HL-60 (cell line): ENCODE measurements at regions not wholly inside any gene's neighbourhood (a gene's known extent, or its start where the extent isn't known, plus 50 kb on each side); places are given as distances from the start of the nearest gene placed in this dataset.
"Not testable (repeated sequence)": the region's sequence is repeated elsewhere in the genome, so short reads cannot be mapped to it uniquely, and the experiment has no call there.

Experiments used
- DNase-seq, 2 experiments: peaks; one replicate each; pipeline ENCODE4 v3.0.0-alpha.2; 2010 to 2020; ENCODE audit warnings: low read depth in 1 of 2, low spot score in 1 of 2
- H3K27ac ChIP-seq: fragments of 250-450 bp; sonication (Bioruptor Pico); replicated peaks from 2 replicates; pipeline ENCODE4 v1.5.1; 2020; ENCODE audit warnings: mild to moderate bottlenecking, moderate library complexity
- H3K27me3 ChIP-seq: fragments of 250-450 bp; sonication (Bioruptor Pico); 2 replicates; pipeline ENCODE4 v1.5.1; 2021; ENCODE audit warnings: mild to moderate bottlenecking, moderate library complexity; ENCODE audit not compliant: insufficient read depth, poor library complexity, severe bottlenecking
- H3K4me3 ChIP-seq: replicated peaks from 2 replicates; pipeline ENCODE4 v1.5.1; 2011; ENCODE audit warnings: mild to moderate bottlenecking, control low read depth, low read length; ENCODE audit not compliant: insufficient read depth
- SPI1 ChIP-seq: IDR thresholded peaks from 2 replicates; pipeline ENCODE4 v1.6.1; 2012; ENCODE audit warnings: low read depth, mild to moderate bottlenecking, borderline replicate concordance

DNA sequence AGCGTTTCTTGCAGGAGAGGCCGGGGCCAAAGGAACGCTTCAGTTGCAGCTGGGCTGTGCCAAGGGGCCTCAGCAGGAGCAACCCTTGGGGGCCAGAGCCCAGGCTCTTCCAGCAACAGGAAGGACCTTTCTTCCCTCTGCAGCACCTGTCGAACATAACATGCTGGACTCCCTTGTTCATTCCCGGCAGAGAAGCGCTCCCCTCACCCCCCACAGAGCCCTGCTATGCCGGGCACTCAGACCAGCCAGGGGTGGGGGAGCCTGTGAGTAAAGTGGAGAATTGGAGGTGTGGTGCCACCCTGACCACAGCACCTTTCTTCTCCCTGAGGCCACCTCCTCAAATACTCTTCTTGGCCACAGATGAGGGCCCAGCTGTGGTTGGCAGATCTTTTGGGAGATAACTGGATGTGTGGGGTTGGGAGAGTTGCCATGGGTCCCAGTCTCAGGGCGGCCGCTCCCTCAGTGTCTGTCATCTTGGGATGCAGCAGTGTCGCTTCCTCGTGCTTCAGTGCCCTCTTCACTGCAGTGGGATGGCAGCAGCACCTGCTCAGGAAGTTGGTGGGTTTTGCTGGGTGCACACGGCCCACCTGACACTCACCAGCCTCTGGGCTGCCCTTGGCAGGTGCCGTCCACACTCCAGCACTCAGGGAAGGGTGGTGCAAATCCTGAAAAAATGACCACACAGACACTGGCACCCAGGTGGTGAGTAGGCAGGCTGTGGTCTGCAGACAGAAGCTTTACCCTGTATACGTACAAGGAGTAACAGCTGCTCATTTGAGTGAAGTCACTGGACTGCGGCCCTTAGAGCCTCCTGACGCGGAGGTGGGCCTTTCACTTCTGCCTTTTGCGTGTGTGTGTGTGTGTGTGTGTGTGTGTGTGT lies 67.5 kb downstream of the NPIPB11 start:
- not testable (repeated sequence) for H3K27ac ChIP-seq, H3K4me3 ChIP-seq, DNase-seq, H3K27me3 ChIP-seq

DNA sequence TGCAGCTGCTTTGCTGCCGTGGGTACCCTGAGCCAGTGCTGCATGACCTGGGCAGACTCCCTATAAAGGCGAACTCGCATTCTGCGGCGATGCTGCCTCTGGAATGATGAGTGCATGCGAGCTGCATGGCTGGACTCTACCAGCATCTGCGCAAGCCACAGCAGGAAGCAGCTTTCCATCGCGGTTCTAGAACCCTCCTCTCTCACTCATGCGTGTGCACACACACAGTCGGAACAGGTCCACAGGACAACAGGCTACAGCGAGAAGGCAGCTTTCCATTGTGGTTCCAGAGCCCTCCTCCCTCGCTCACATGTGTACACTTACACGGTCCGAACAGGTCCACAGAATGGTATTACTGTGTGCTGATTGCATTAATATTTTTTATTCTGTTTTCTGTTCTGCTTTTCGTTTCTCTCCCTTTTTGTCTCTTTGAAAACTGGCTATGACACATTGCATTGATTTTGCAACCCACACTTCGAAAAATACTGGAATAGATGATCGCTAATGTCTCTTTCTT lies 69.1 kb downstream of the NPIPB11 start:
- not testable (repeated sequence) for H3K27ac ChIP-seq, DNase-seq, H3K4me3 ChIP-seq, H3K27me3 ChIP-seq

DNA sequence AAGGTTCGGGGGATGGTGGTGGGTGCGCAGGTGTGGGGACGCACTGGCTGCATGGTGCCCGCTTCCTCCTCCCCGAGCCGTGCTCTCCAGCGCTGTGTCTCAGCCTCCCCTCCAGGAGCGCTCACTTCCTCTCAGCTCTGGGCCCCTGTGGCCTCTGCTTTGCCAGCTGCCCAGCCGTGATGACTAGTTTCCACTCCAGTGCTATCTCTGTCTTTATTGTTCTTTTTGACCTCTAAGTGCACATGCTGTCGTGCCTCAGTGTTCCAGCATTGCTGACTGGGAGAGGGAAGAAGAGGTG lies 71.0 kb downstream of the NPIPB11 start:
- H3K4me3 ChIP-seq, H3K27me3 ChIP-seq: not testable (repeated sequence)
- TF ChIP-seq SPI1, result peak; percentile 60; the same call in 1 of the 2 replicates
- peak; percentile 28 to 53 for DNase-seq
- peak overlapping the region; percentile 57 for H3K27ac ChIP-seq

- H3K27ac ChIP-seq, H3K4me3 ChIP-seq, DNase-seq, H3K27me3 ChIP-seq: not testable (repeated sequence)
Observed at GRCh38 chr16:29334776-29335548, 71.5 kb downstream of the NPIPB11 start.

GRCh38 chr16:29333492-29334097 lies 72.9 kb downstream of the NPIPB11 start:
- H3K4me3 ChIP-seq, H3K27me3 ChIP-seq, H3K27ac ChIP-seq, DNase-seq: not testable (repeated sequence)

DNA sequence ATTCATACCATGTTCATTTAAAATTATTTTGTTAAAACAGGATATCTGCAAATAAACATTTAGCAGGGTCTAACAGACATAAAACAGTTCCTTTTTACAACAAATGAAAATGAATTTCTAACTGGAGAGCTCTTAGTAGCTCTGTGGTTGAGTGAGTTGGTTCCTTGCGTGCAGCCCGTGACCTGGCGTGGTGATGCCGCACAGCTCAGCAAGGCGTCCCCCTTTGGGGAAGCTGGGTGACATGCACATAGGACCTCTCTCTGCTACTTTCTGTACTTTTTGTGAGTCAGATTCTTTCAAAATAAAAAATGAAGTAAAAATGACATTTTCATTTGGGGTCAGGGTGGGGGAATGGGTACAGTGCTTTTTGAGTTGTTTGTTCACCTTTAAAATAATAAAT lies 75.9 kb downstream of the NPIPB11 start:
- not testable (repeated sequence) for H3K4me3 ChIP-seq, H3K27me3 ChIP-seq, DNase-seq, H3K27ac ChIP-seq

DNA sequence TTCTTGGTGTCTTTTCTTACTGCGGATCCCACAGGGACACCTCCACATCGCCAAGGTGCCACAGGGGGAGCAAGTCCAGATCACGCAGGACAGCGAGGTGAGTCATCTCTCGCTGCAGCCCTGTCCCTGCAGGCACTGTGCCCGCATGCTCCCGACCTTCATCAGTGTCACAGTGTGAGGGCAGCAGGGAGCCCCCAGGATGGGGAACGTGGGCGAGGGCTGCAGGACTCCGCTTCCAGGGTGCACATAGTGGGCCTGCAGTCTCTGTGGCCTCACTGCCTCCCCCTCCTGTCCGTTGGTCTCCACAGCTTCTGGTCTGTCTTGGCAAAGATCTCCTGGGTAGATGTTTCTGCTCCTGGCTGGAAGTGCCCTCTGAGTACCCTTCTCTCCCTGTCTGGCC lies 78.0 kb downstream of the NPIPB11 start:
- not testable (repeated sequence) for H3K27ac ChIP-seq, H3K27me3 ChIP-seq, H3K4me3 ChIP-seq, DNase-seq

DNA sequence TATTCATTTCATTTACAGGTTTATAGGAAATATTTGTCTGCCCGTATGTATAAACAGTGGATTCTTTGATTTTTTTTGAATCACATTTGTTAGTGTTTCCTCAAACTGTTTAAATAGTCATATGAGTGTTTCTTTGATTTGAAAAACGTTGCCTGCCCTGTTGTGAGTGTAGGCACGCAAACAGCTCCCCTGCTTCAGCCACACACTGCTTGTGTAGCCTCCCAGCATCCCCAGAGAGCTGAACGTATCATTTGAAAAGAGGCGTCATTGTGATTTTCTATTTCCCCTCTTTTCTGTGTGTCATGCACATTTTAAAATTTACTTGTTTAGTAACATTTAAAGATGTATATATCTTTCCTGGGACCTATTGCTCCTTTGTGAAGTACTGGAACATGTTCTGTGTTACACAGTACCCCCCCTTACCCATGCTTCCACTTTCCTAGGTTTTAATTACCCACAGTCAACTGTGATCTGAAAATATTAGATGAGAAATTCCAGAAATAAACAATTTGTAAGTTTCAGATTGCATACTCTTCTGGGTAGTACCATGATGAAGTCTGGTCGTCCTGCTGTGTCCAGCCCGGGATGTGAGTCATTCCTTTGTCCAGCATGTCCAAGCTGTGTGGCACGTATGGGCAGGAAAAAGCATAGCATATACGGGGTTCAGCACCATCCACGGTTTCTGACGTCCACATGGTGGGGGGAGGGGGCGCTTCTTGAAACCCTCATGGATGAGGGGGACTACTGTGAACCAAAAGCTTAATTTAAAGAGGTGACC lies 78.7 kb downstream of the NPIPB11 start:
- not testable (repeated sequence) for H3K27me3 ChIP-seq, H3K4me3 ChIP-seq, H3K27ac ChIP-seq, DNase-seq

- H3K27me3 ChIP-seq, DNase-seq, H3K4me3 ChIP-seq, H3K27ac ChIP-seq: not testable (repeated sequence)
Observed at GRCh38 chr16:29326164-29327125, 80.1 kb downstream of the NPIPB11 start.
